Activated CD4-positive, alpha-beta T cell treated with anti-CD3 and anti-CD28 coated beads, Interleukin-2, amount 50 U/mL, for 4 hours (primary cell): ENCODE measurements at regions not wholly inside any gene's neighbourhood (a gene's known extent, or its start where the extent isn't known, plus 50 kb on each side); places are given as distances from the start of the nearest gene placed in this dataset.

ENCODE experiments used
- DNase-seq, 2 experiments: peaks; one replicate each; pipeline ENCODE4 v3.0.0-alpha.2; 2020

GRCh38 chr5:89441965-89442364 is 559.0 kb upstream of the MEF2C start:
- no peak for DNase-seq

- no peak for DNase-seq
Measured at GRCh38 chr5:89440670-89441069, 557.7 kb upstream of the MEF2C start.

GRCh38 chr5:89437450-89438435 is 554.8 kb upstream of the MEF2C start:
- DNase-seq: no peak

GRCh38 chr5:89436464-89436863 is 553.5 kb upstream of the MEF2C start:
- no peak for DNase-seq

- DNase-seq: no peak
Measured at GRCh38 chr5:89435347-89435746, 552.4 kb upstream of the MEF2C start.

GRCh38 chr5:89428624-89429023 is 545.6 kb upstream of the MEF2C start:
- no peak for DNase-seq

- DNase-seq: no peak
Measured at GRCh38 chr5:89425062-89425461, 542.1 kb upstream of the MEF2C start.

GRCh38 chr5:89421035-89421434 is 538.1 kb upstream of the MEF2C start:
- no peak for DNase-seq

GRCh38 chr5:89418407-89419085 is 535.6 kb upstream of the MEF2C start:
- DNase-seq: no peak

GRCh38 chr5:89417990-89418389 is 535.0 kb upstream of the MEF2C start:
- no peak for DNase-seq

GRCh38 chr5:89417515-89417914 is 534.5 kb upstream of the MEF2C start:
- no peak for DNase-seq

GRCh38 chr5:89411891-89412290 is 528.9 kb upstream of the MEF2C start:
- no peak for DNase-seq

- DNase-seq: no peak
Measured at GRCh38 chr5:89407054-89407453, 524.1 kb upstream of the MEF2C start.

GRCh38 chr5:89401659-89402058 is 518.7 kb upstream of the MEF2C start:
- DNase-seq: no peak

GRCh38 chr5:89401012-89401411 is 518.0 kb upstream of the MEF2C start:
- no peak for DNase-seq

- no peak for DNase-seq
Measured at GRCh38 chr5:89399548-89399947, 516.6 kb upstream of the MEF2C start.

GRCh38 chr5:89397096-89397495 is 514.1 kb upstream of the MEF2C start:
- DNase-seq: no peak

GRCh38 chr5:89396278-89396954 is 513.4 kb upstream of the MEF2C start:
- DNase-seq: no peak

GRCh38 chr5:89395111-89395510 is 512.1 kb upstream of the MEF2C start:
- DNase-seq: no peak

GRCh38 chr5:89388872-89389271 is 505.9 kb upstream of the MEF2C start:
- DNase-seq: no peak

GRCh38 chr5:89384391-89384790 is 501.4 kb upstream of the MEF2C start:
- DNase-seq: no peak

- no peak for DNase-seq
Measured at GRCh38 chr5:89380635-89381034, 497.7 kb upstream of the MEF2C start.

- no peak for DNase-seq
Measured at GRCh38 chr5:89377767-89378455, 494.9 kb upstream of the MEF2C start.
